ENCODE measurements at regions not wholly inside any gene's neighbourhood (a gene's known extent, or its start where the extent isn't known, plus 50 kb on each side); places are given as distances from the start of the nearest gene placed in this dataset.

DNA sequence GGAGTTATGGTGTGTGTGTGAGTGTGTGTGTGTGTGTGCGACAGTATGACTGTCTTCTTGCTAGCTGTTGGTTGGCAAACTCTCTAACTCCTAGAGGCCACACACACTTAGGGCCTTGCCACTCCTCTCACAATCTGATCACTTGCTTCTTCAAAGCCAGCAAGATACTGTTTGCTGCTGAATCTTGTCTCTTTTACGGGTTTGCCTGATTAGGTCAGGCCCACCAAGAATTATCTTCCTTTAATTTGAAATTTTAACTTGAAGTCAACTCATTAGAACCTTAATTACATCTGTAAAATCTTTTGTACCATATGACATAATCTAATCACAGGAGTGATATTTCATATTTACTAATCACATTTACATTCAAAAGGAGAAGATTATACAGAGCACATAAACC, 359.2 kb upstream of the SGCG start:
- TF ChIP-seq POLR2AphosphoS5 (IDR thresholded peaks at IDR 0.05; ENCODE audit: low read depth, low read length) = no peak
- TF ChIP-seq YY1 (IDR thresholded peaks at IDR 0.05; ENCODE audit: low read depth) = no peak
- TF ChIP-seq CTCF (IDR thresholded peaks at IDR 0.05) = no peak
- no peak for TF ChIP-seq NRF1 (IDR thresholded peaks at IDR 0.05; ENCODE audit: low read depth, low read length)
- H3K9ac ChIP-seq = no peak overlapping the region
- CTCF ChIA-PET = no interaction called here
- POLR2A ChIA-PET = no interaction called here
- H3K27ac ChIP-seq (ENCODE audit: low read depth in 2 of 2, low read length in 1 of 2) = no peak overlapping the region
- no peaks in the 10 kb centered on the region for H3K4me1 ChIP-seq (ENCODE audit: control insufficient read depth in 1 of 2, insufficient read depth in 2 of 2, low read depth in 1 of 2, low read length in 1 of 2)
- no peaks in the 10 kb centered on the region for H4K20me1 ChIP-seq (ENCODE audit: insufficient read depth)
- H3K36me3 ChIP-seq (replicated peaks in 1 of 2; ENCODE audit: control insufficient read depth in 1 of 2, insufficient read depth in 2 of 2, low read length in 1 of 2) = no peaks in the 10 kb centered on the region
- no peaks in the 10 kb centered on the region for H3K9me2 ChIP-seq
- no peak overlapping the region for H2AFZ ChIP-seq (ENCODE audit: low read depth)
- no peaks in the 10 kb centered on the region for H3K9me3 ChIP-seq
- H3K27me3 ChIP-seq (ENCODE audit: insufficient read depth) = no peaks in the 10 kb centered on the region
- no peak for DNase-seq
- WGBS (ENCODE audit: low lambda C conversion rate) = 32% methylated on average over 2 of the region's 2 CpGs
- H3K4me2 ChIP-seq = no peak overlapping the region
- no peaks in the 10 kb centered on the region for H3F3A ChIP-seq (replicated peaks; ENCODE audit: insufficient read depth)
- no peaks in the 10 kb centered on the region for H3K79me2 ChIP-seq (ENCODE audit: insufficient read depth)
- H3K4me3 ChIP-seq (ENCODE audit: low read depth in 2 of 2, low read length in 1 of 2) = no peak overlapping the region

DNA sequence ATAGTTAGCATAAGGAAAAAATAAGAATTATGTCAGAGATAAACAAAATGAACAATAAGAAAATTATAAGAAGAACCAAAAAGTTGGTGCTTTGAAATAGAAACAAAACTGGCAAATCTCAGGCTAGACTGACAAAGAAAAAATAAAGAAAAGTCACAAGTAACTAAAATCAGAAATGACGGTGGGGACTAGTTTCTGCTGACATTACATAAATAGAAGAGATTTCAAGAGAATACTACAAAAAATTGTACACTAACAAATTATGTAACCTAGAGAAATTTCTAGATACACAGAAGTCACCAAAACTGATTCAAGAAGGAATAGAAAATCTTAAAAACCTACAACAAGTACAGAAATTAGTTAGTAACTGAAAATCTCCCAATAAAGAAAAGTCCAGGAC, 355.6 kb upstream of the SGCG start:
- no peak overlapping the region for H3K4me3 ChIP-seq (ENCODE audit: low read depth in 2 of 2, low read length in 1 of 2)
- no peak overlapping the region for H3K4me2 ChIP-seq
- ChIA-PET CTCF (no interaction called here), POLR2A (no interaction called here)
- no peaks in the 10 kb centered on the region for H3K9me2 ChIP-seq
- H3K4me1 ChIP-seq (ENCODE audit: control insufficient read depth in 1 of 2, insufficient read depth in 2 of 2, low read depth in 1 of 2, low read length in 1 of 2) = no peaks in the 10 kb centered on the region
- no peaks in the 10 kb centered on the region for H3K36me3 ChIP-seq (replicated peaks in 1 of 2; ENCODE audit: control insufficient read depth in 1 of 2, insufficient read depth in 2 of 2, low read length in 1 of 2)
- TF ChIP-seq EZH2phosphoT487 (IDR thresholded peaks at IDR 0.05; ENCODE audit: borderline replicate concordance, low read depth) = no peak
- TF ChIP-seq RXRA (IDR thresholded peaks at IDR 0.05; ENCODE audit: borderline replicate concordance, low read depth) = no peak
- no peak for TF ChIP-seq CTCF (IDR thresholded peaks at IDR 0.05)
- TF ChIP-seq USF1 (IDR thresholded peaks at IDR 0.05; ENCODE audit: borderline replicate concordance, low read depth) = no peak
- TF ChIP-seq PBX3 (IDR thresholded peaks at IDR 0.05) = no peak
- TF ChIP-seq TAF1 (IDR thresholded peaks at IDR 0.05; ENCODE audit: borderline replicate concordance, low read depth, low read length) = no peak
- no peak for TF ChIP-seq MAX (IDR thresholded peaks at IDR 0.05; ENCODE audit: low read depth)
- TF ChIP-seq NRF1 (IDR thresholded peaks at IDR 0.05; ENCODE audit: low read depth, low read length) = no peak
- no peak for TF ChIP-seq NFIC (IDR thresholded peaks at IDR 0.05; ENCODE audit: borderline replicate concordance)
- no peak for TF ChIP-seq GATA2 (CRISPR knock-in tag; IDR thresholded peaks at IDR 0.05)
- no peak for TF ChIP-seq FOSL2 (IDR thresholded peaks at IDR 0.05; ENCODE audit: borderline replicate concordance, low read depth)
- no peak for TF ChIP-seq SIN3A (IDR thresholded peaks at IDR 0.05; ENCODE audit: borderline replicate concordance, low read depth, low read length)
- TF ChIP-seq TCF12 (IDR thresholded peaks at IDR 0.05) = no peak
- no peaks in the 10 kb centered on the region for H3K79me2 ChIP-seq (ENCODE audit: insufficient read depth)
- H4K20me1 ChIP-seq (ENCODE audit: insufficient read depth) = no peaks in the 10 kb centered on the region
- H3K27ac ChIP-seq (ENCODE audit: low read depth in 2 of 2, low read length in 1 of 2) = no peak overlapping the region
- no peaks in the 10 kb centered on the region for H3K27me3 ChIP-seq (ENCODE audit: insufficient read depth)
- no peak overlapping the region for H3K9ac ChIP-seq
- 31% methylated on average over 1 of the region's 1 CpG for WGBS (ENCODE audit: low lambda C conversion rate)
- H3F3A ChIP-seq (replicated peaks; ENCODE audit: insufficient read depth) = no peaks in the 10 kb centered on the region
- H3K9me3 ChIP-seq = no peaks in the 10 kb centered on the region
- H2AFZ ChIP-seq (ENCODE audit: low read depth) = no peak overlapping the region
- no peak for DNase-seq

Measured in SK-N-SH (cell line).